Cerebellar nuclear complex (tissue), 1 donor: ENCODE measurements at regions not wholly inside any gene's neighbourhood (a gene's known extent, or its start where the extent isn't known, plus 50 kb on each side); places are given as distances from the start of the nearest gene placed in this dataset.
"Not testable (repeated sequence)": the region's sequence is repeated elsewhere in the genome, so short reads cannot be mapped to it uniquely, and the experiment has no call there.

Experiments used
- DNase-seq, 2 experiments: peaks; one replicate each; lab custom pipeline; 2025; lab: John Stamatoyannopoulos, UW

GRCh38 chr11:87463486-87464102, 425.9 kb downstream of the TMEM135 start:
- DNase-seq, result no peak

- no peak for DNase-seq
These were observed 424.4 kb downstream of the TMEM135 start for GRCh38 chr11:87462171-87462570.

GRCh38 chr11:87460842-87461637, 423.3 kb downstream of the TMEM135 start:
- no peak for DNase-seq

- no peak for DNase-seq
These were observed 422.5 kb downstream of the TMEM135 start for GRCh38 chr11:87460279-87460678.

- DNase-seq, result no peak
These were observed 421.6 kb downstream of the TMEM135 start for GRCh38 chr11:87459351-87459750.

- DNase-seq, result no peak
These were observed 418.8 kb downstream of the TMEM135 start for GRCh38 chr11:87456499-87456898.

GRCh38 chr11:87455180-87455579, 417.4 kb downstream of the TMEM135 start:
- DNase-seq, result no peak

GRCh38 chr11:87454241-87454640, 416.5 kb downstream of the TMEM135 start:
- no peak for DNase-seq

GRCh38 chr11:87453531-87454089, 415.9 kb downstream of the TMEM135 start:
- DNase-seq, result no peak

GRCh38 chr11:87452025-87452424, 414.3 kb downstream of the TMEM135 start:
- DNase-seq, result not testable (repeated sequence)

GRCh38 chr11:87451395-87451794, 413.7 kb downstream of the TMEM135 start:
- no peak for DNase-seq

- no peak for DNase-seq
These were observed 409.9 kb downstream of the TMEM135 start for GRCh38 chr11:87447606-87448005.

GRCh38 chr11:87444993-87445392, 407.3 kb downstream of the TMEM135 start:
- DNase-seq, result no peak

GRCh38 chr11:87443707-87444106, 406.0 kb downstream of the TMEM135 start:
- DNase-seq, result no peak

GRCh38 chr11:87440076-87440770, 402.5 kb downstream of the TMEM135 start:
- DNase-seq, result no peak

- no peak for DNase-seq
These were observed 400.7 kb downstream of the TMEM135 start for GRCh38 chr11:87438416-87438815.

- no peak for DNase-seq
These were observed 400.1 kb downstream of the TMEM135 start for GRCh38 chr11:87437844-87438223.

- DNase-seq, result no peak
These were observed 399.6 kb downstream of the TMEM135 start for GRCh38 chr11:87437133-87437843.

- DNase-seq, result no peak
These were observed 394.3 kb downstream of the TMEM135 start for GRCh38 chr11:87432022-87432421.

- no peak for DNase-seq
These were observed 393.7 kb downstream of the TMEM135 start for GRCh38 chr11:87431392-87431791.

- no peak for DNase-seq
These were observed 393.1 kb downstream of the TMEM135 start for GRCh38 chr11:87430821-87431220.

- DNase-seq, result no peak
These were observed 392.3 kb downstream of the TMEM135 start for GRCh38 chr11:87429996-87430395.
